OCI-LY1 (cell line): ENCODE measurements at regions not wholly inside any gene's neighbourhood (a gene's known extent, or its start where the extent isn't known, plus 50 kb on each side); places are given as distances from the start of the nearest gene placed in this dataset.

Source experiments
- H2AFZ ChIP-seq: fragments of 200-600 bp; sonication (generic), shearing (Covaris generic); 2 replicates; pipeline ENCODE4 v1.6.0; 2014; ENCODE audit warnings: antibody characterized with exemption, mild to moderate bottlenecking, low read length
- H3F3A ChIP-seq: fragments of 200-600 bp; sonication (generic), shearing (Covaris generic); 2 replicates; pipeline ENCODE4 v1.6.0; 2014; ENCODE audit warnings: mild to moderate bottlenecking, antibody characterized with exemption, low read length, moderate library complexity; ENCODE audit not compliant: insufficient read depth
- H3K27ac ChIP-seq: fragments of 200-600 bp; sonication (generic); 2 replicates; pipeline ENCODE4 v1.5.1; 2014; ENCODE audit warnings: low read length, mixed run types, mild to moderate bottlenecking, low read depth; ENCODE audit not compliant: poor library complexity, severe bottlenecking
- H3K27me3 ChIP-seq: fragments of 200-600 bp; sonication (generic); 2 replicates; pipeline ENCODE4 v1.6.0; 2014; ENCODE audit warnings: antibody characterized with exemption, mild to moderate bottlenecking, low read length, moderate library complexity; ENCODE audit not compliant: insufficient read depth
- H3K36me3 ChIP-seq: fragments of 200-600 bp; sonication (generic); 2 replicates; pipeline ENCODE4 v1.6.1; 2014; ENCODE audit warnings: mild to moderate bottlenecking, antibody characterized with exemption, low read length, moderate library complexity, mixed read lengths; ENCODE audit not compliant: insufficient read depth
- H3K4me1 ChIP-seq: fragments of 200-600 bp; sonication (generic); 2 replicates; pipeline ENCODE4 v1.5.1; 2014; ENCODE audit warnings: mild to moderate bottlenecking, low read length, moderate library complexity; ENCODE audit not compliant: insufficient read depth, severe bottlenecking
- H3K4me2 ChIP-seq: fragments of 200-600 bp; sonication (generic), shearing (Covaris generic); 2 replicates; pipeline ENCODE4 v1.6.1; 2014; ENCODE audit warnings: low read length
- H3K4me3 ChIP-seq: fragments of 200-600 bp; sonication (generic); 2 replicates; pipeline ENCODE4 v1.5.1; 2014; ENCODE audit warnings: low read length, low read depth, mild to moderate bottlenecking, mixed read lengths; ENCODE audit not compliant: poor library complexity, severe bottlenecking
- H3K79me2 ChIP-seq: fragments of 200-600 bp; shearing (Covaris generic); 2 replicates; pipeline ENCODE4 v1.6.1; 2016; ENCODE audit warnings: mixed run types, low read length, mixed read lengths; ENCODE audit not compliant: insufficient read depth
- H3K9ac ChIP-seq: fragments of 200-600 bp; sonication (generic), shearing (Covaris generic); 2 replicates; pipeline ENCODE4 v1.6.1; 2014; ENCODE audit warnings: mild to moderate bottlenecking, low read length, mixed read lengths
- H3K9me2 ChIP-seq: fragments of 200-600 bp; sonication (generic), shearing (Covaris generic); 2 replicates; pipeline ENCODE4 v1.6.1; 2014; ENCODE audit warnings: low read depth, mild to moderate bottlenecking, low read length, mixed read lengths
- H3K9me3 ChIP-seq: fragments of 200-600 bp; shearing (Covaris generic); 2 replicates; pipeline ENCODE4 v1.6.1; 2014; ENCODE audit warnings: low read length, mixed read lengths
- H4K20me1 ChIP-seq: fragments of 200-600 bp; sonication (generic), shearing (Covaris generic); 2 replicates; pipeline ENCODE4 v1.6.0; 2016; ENCODE audit warnings: mild to moderate bottlenecking, low read length; ENCODE audit not compliant: insufficient read depth
- EZH2 ChIP-seq: fragments of 200-600 bp; sonication (generic), shearing (Covaris generic); IDR thresholded peaks from 2 replicates; pipeline ENCODE4 v1.8.0; 2017; ENCODE audit warnings: borderline replicate concordance, mixed run types, mild to moderate bottlenecking, antibody characterized with exemption, low read length, moderate library complexity, mixed read lengths
- TF ChIP-seq, protein P1 (sequence below): fragments of 200-600 bp; sonication (generic), shearing (Covaris generic); IDR thresholded peaks from 2 replicates; pipeline ENCODE4 v1.5.1; 2017; ENCODE audit warnings: mild to moderate bottlenecking, antibody characterized with exemption, low read length, moderate library complexity, mixed read lengths

DNA sequence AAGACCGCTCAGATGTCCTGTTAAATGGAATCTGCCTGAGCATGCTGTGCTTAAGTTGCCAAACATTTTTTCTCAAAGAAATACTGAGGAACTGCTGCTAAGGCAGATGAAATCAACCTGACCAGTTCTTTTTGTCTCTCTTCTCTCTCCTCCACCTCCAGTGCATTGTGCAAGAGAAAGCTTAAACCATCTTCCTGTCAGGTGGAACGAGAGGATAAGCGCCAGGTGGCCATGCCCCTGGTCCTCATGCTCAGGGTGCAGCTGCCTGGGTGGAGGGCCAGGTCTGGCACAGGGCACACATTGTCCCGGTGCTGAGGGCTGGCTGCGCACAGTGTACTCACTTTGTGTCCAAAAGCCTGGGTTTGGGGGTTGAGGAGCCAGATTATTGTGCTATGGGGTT, 176.2 kb upstream of the TP63 start:
- no peaks in the 10 kb centered on the region for H4K20me1 ChIP-seq
- H3K36me3 ChIP-seq = no peaks in the 10 kb centered on the region
- no peaks in the 10 kb centered on the region for H3F3A ChIP-seq
- no peaks in the 10 kb centered on the region for H3K9me2 ChIP-seq
- TF ChIP-seq EZH2 = no peak
- TF ChIP-seq, protein P1, sequence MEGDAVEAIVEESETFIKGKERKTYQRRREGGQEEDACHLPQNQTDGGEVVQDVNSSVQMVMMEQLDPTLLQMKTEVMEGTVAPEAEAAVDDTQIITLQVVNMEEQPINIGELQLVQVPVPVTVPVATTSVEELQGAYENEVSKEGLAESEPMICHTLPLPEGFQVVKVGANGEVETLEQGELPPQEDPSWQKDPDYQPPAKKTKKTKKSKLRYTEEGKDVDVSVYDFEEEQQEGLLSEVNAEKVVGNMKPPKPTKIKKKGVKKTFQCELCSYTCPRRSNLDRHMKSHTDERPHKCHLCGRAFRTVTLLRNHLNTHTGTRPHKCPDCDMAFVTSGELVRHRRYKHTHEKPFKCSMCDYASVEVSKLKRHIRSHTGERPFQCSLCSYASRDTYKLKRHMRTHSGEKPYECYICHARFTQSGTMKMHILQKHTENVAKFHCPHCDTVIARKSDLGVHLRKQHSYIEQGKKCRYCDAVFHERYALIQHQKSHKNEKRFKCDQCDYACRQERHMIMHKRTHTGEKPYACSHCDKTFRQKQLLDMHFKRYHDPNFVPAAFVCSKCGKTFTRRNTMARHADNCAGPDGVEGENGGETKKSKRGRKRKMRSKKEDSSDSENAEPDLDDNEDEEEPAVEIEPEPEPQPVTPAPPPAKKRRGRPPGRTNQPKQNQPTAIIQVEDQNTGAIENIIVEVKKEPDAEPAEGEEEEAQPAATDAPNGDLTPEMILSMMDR = no peak
- H2AFZ ChIP-seq = no peak overlapping the region
- H3K4me2 ChIP-seq = no peak overlapping the region
- H3K4me3 ChIP-seq = no peak overlapping the region
- H3K27me3 ChIP-seq = no peaks in the 10 kb centered on the region
- H3K9me3 ChIP-seq = no peaks in the 10 kb centered on the region
- no peaks in the 10 kb centered on the region for H3K4me1 ChIP-seq
- H3K9ac ChIP-seq = no peak overlapping the region
- no peak overlapping the region for H3K27ac ChIP-seq
- no peaks in the 10 kb centered on the region for H3K79me2 ChIP-seq

DNA sequence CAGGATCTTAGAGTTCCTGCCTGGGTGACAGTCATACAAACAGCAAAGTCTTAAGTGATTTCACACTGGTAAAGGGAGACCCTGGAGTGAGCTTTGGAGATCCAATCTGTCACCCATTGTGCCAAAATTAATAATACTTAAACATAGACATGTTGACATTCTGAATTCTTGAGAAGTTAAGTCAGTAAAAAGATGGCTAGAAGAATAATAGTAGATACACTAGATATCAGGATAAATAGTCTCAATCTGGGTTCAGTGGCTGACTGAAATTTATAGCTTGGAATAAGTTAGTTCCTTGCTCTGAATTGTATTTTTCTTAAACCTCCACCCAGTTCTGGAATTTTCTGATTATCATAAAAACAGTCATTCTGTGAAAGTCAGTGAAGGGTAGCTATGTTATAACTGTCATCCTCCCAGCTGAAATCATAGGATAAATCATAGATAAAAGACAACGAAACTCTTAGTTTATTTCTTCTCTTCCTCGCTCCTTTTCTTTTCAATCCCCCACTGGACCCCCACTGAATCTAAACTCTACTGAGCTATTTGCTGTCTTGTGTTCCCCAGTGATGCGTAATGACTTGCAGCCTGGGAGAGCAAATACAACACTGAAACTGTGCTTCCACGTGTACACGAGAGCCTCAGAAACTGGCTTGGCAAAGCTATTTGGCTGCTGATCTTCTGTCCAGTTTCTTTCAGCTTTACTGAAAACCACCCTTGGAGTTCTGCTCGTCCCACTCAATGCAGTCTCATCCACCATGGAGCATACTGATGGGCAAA, 175.4 kb upstream of the TP63 start:
- Histone ChIP-seq H2AFZ (no peak overlapping the region), H3K27me3 (no peaks in the 10 kb centered on the region), H3K9me3 (no peaks in the 10 kb centered on the region), H3K9me2 (no peaks in the 10 kb centered on the region), H3K4me2 (no peak overlapping the region), H3K27ac (no peak overlapping the region), H3K36me3 (no peaks in the 10 kb centered on the region), H3K4me3 (no peak overlapping the region), H3K79me2 (no peaks in the 10 kb centered on the region), H3K4me1 (no peaks in the 10 kb centered on the region), H4K20me1 (no peaks in the 10 kb centered on the region), H3K9ac (no peak overlapping the region), H3F3A (no peaks in the 10 kb centered on the region)
- TF ChIP-seq EZH2 = no peak
- TF ChIP-seq, protein P1 = no peak

DNA sequence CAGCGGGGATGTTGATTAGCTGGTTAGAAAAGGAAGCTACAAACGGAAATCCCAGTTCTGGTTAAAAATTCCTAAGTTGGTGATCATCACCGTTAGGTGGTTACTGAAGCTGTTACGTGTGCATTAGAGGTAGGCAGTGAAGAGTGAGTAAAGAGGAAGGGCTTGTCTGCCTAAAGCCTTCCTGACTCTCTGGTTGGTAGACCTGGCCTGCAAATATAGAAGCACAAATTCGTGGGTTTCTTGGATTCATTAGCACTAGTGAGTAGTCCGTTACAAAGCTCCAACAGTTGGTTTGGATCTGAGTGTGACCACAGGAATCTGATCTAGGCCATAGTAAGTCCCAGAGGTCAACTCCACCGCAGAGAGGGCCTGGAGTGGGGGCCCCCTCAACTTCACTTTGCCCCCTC, 174.0 kb upstream of the TP63 start:
- H3K4me1 ChIP-seq = no peaks in the 10 kb centered on the region
- no peaks in the 10 kb centered on the region for H3K27me3 ChIP-seq
- no peaks in the 10 kb centered on the region for H3K9me2 ChIP-seq
- H3K36me3 ChIP-seq = no peaks in the 10 kb centered on the region
- H3K9ac ChIP-seq = no peak overlapping the region
- H3K4me3 ChIP-seq = no peak overlapping the region
- H3K9me3 ChIP-seq = no peaks in the 10 kb centered on the region
- H3K79me2 ChIP-seq = no peaks in the 10 kb centered on the region
- H2AFZ ChIP-seq = no peak overlapping the region
- H3K4me2 ChIP-seq = no peak overlapping the region
- no peak for TF ChIP-seq EZH2
- TF ChIP-seq, protein P1 = no peak
- no peaks in the 10 kb centered on the region for H4K20me1 ChIP-seq
- no peaks in the 10 kb centered on the region for H3F3A ChIP-seq
- H3K27ac ChIP-seq = no peak overlapping the region
